IMR-90 (cell line): ENCODE measurements at regions not wholly inside any gene's neighbourhood (a gene's known extent, or its start where the extent isn't known, plus 50 kb on each side); places are given as distances from the start of the nearest gene placed in this dataset.

Experiments used
- ATAC-seq: fragments of 200-7000 bp; cut with Tn5 transposase; 2 replicates; pipeline ENCODE4 v1.9.1; 2020; ENCODE audit warnings: low read depth, mild to moderate bottlenecking, moderate library complexity
- BruUV-seq: library from RNA; stranded (reverse); fragments of 400-500 nt; replicated peaks from 2 replicates; lab custom pipeline; 2021; lab: Mats Ljungman, UMichigan
- CTCF ChIA-PET: fragments of 300-600 bp; formaldehyde crosslinking; extraction: SDS; loops from one replicate; lab custom pipeline; 2021; ENCODE audit warnings: antibody characterized with exemption; lab: Yijun Ruan, JAX
- POLR2A ChIA-PET: fragments of 300-600 bp; sonication (Branson Sonifier 250); formaldehyde crosslinking; loops from one replicate; lab custom pipeline; 2022; ENCODE audit warnings: antibody characterized with exemption; ENCODE audit not compliant: unreplicated experiment; lab: Charles Lee
- DNase-seq: peaks from one replicate; pipeline ENCODE4 v3.0.0; 2013
- H2AFZ ChIP-seq: replicated peaks from 2 replicates; pipeline ENCODE3; 2013; ENCODE audit warnings: low read length, mild to moderate bottlenecking; ENCODE audit not compliant: poor library complexity
- H2AK5ac ChIP-seq: 2 replicates; pipeline ENCODE4 v1.6.1; 2013; ENCODE audit warnings: low read depth, low read length, inconsistent platforms
- H2AK9ac ChIP-seq: replicated peaks from 2 replicates; pipeline ENCODE3; 2013; ENCODE audit warnings: mild to moderate bottlenecking, low read depth, low read length, moderate library complexity; ENCODE audit not compliant: poor library complexity
- H2BK120ac ChIP-seq: 2 replicates; pipeline ENCODE4 v1.6.1; 2013; ENCODE audit warnings: low read depth, low read length, inconsistent platforms
- H2BK15ac ChIP-seq: 3 replicates; pipeline ENCODE4 v1.6.1; 2013; ENCODE audit warnings: low read depth, low read length, inconsistent platforms
- H2BK20ac ChIP-seq: 2 replicates; pipeline ENCODE4 v1.6.1; 2013; ENCODE audit warnings: low read depth, mild to moderate bottlenecking, inconsistent platforms, low read length, moderate library complexity
- H2BK5ac ChIP-seq: 2 replicates; pipeline ENCODE4 v1.6.1; 2013; ENCODE audit warnings: mild to moderate bottlenecking, low read depth, low read length, inconsistent platforms; ENCODE audit not compliant: poor library complexity, severe bottlenecking
- H3K14ac ChIP-seq: replicated peaks from 2 replicates; pipeline ENCODE4 v1.6.1; 2013; ENCODE audit warnings: low read depth, low read length, inconsistent platforms
- H3K18ac ChIP-seq: 2 replicates; pipeline ENCODE4 v1.6.1; 2013; ENCODE audit warnings: low read depth, low read length, control low read depth
- H3K23ac ChIP-seq: 2 replicates; pipeline ENCODE4 v1.6.1; 2013; ENCODE audit warnings: low read depth, low read length, inconsistent platforms
- H3K27ac ChIP-seq: 2 replicates; pipeline ENCODE4 v1.5.1; 2013; ENCODE audit warnings: mild to moderate bottlenecking, control low read depth, low read length; ENCODE audit not compliant: insufficient read depth
- H3K27me3 ChIP-seq: 2 replicates; pipeline ENCODE4 v1.6.1; 2013; ENCODE audit warnings: low read length; ENCODE audit not compliant: control insufficient read depth, insufficient read depth
- H3K36me3 ChIP-seq: 2 replicates; pipeline ENCODE4 v1.6.1; 2013; ENCODE audit warnings: low read length, mixed read lengths; ENCODE audit not compliant: control insufficient read depth, insufficient read depth
- H3K4ac ChIP-seq: 2 replicates; pipeline ENCODE4 v1.6.1; 2013; ENCODE audit warnings: low read depth, low read length, inconsistent platforms
- H3K4me1 ChIP-seq: 2 replicates; pipeline ENCODE4 v1.6.1; 2013; ENCODE audit warnings: low read length, mixed read lengths; ENCODE audit not compliant: control insufficient read depth, insufficient read depth
- H3K4me2 ChIP-seq: 2 replicates; pipeline ENCODE4 v1.6.1; 2013; ENCODE audit warnings: low read depth, mild to moderate bottlenecking, control low read depth, low read length, moderate library complexity
- H3K4me3 ChIP-seq: 2 replicates; pipeline ENCODE4 v1.5.1; 2013; ENCODE audit warnings: low read depth, mild to moderate bottlenecking, control low read depth, low read length, moderate library complexity; ENCODE audit not compliant: insufficient read depth
- H3K56ac ChIP-seq: 2 replicates; pipeline ENCODE4 v1.6.1; 2013; ENCODE audit warnings: low read length, inconsistent platforms; ENCODE audit not compliant: insufficient read depth; ENCODE audit errors: extremely low read depth
- H3K79me1 ChIP-seq, 2 experiments: 2 replicates each; pipeline ENCODE4 v1.6.1; 2013; ENCODE audit warnings: low read length in 2 of 2, inconsistent platforms in 1 of 2, low read depth in 1 of 2
- H3K9ac ChIP-seq: 2 replicates; pipeline ENCODE4 v1.6.1; 2013; ENCODE audit warnings: low read depth, low read length, control low read depth
- H3K9me1 ChIP-seq: 2 replicates; pipeline ENCODE4 v1.6.1; 2013; ENCODE audit warnings: low read length, inconsistent platforms; ENCODE audit not compliant: insufficient read depth
- H3K9me3 ChIP-seq: 2 replicates; pipeline ENCODE4 v1.6.1; 2013; ENCODE audit warnings: low read length; ENCODE audit not compliant: control insufficient read depth, insufficient read depth
- H4K20me1 ChIP-seq: 2 replicates; pipeline ENCODE4 v1.6.1; 2013; ENCODE audit warnings: low read length, inconsistent platforms; ENCODE audit not compliant: insufficient read depth
- H4K5ac ChIP-seq: 2 replicates; pipeline ENCODE4 v1.6.1; 2013; ENCODE audit warnings: mild to moderate bottlenecking, low read depth, low read length, control low read depth
- H4K8ac ChIP-seq, 2 experiments: 2 replicates each; pipeline ENCODE4 v1.6.1; 2013; ENCODE audit warnings: low read depth in 2 of 2, low read length in 2 of 2, control low read depth in 1 of 2, inconsistent platforms in 1 of 2
- H4K91ac ChIP-seq: 2 replicates; pipeline ENCODE4 v1.6.1; 2013; ENCODE audit warnings: low read depth, low read length, inconsistent platforms; ENCODE audit not compliant: insufficient read depth
- BHLHE40 ChIP-seq: fragments of 150-350 bp; IDR thresholded peaks from 2 replicates; pipeline ENCODE4 v1.6.1; 2016; ENCODE audit warnings: mild to moderate bottlenecking, low read depth, low read length
- CEBPB ChIP-seq: IDR thresholded peaks from 2 replicates; pipeline ENCODE4 v1.6.1; 2012; ENCODE audit warnings: low read depth, low read length, improper control_type of control experiment
- CHD1 ChIP-seq: IDR thresholded peaks from 2 replicates; pipeline ENCODE4 v1.6.1; 2012; ENCODE audit warnings: low read depth, low read length, improper control_type of control experiment
- FOS ChIP-seq: fragments of 150-350 bp; IDR thresholded peaks from 2 replicates; pipeline ENCODE4 v1.6.1; 2016; ENCODE audit warnings: low read depth, low read length
- MAFK ChIP-seq: IDR thresholded peaks from 2 replicates; pipeline ENCODE4 v1.6.1; 2012; ENCODE audit warnings: low read depth, low read length, improper control_type of control experiment
- MAZ ChIP-seq: IDR thresholded peaks from 2 replicates; pipeline ENCODE4 v1.6.1; 2012; ENCODE audit warnings: low read depth, mild to moderate bottlenecking, low read length, improper control_type of control experiment, moderate library complexity, borderline replicate concordance
- MXI1 ChIP-seq: IDR thresholded peaks from 2 replicates; pipeline ENCODE4 v1.6.1; 2012; ENCODE audit warnings: low read depth, mild to moderate bottlenecking, low read length, moderate library complexity, borderline replicate concordance
- NFE2L2 ChIP-seq: fragments of 150-350 bp; IDR thresholded peaks from 2 replicates; pipeline ENCODE4 v1.6.1; 2016; ENCODE audit warnings: low read depth, mild to moderate bottlenecking, low read length
- POLR2A ChIP-seq: IDR thresholded peaks from 2 replicates; pipeline ENCODE4 v1.6.1; 2012; ENCODE audit warnings: mild to moderate bottlenecking, low read depth, low read length
- RAD21 ChIP-seq: IDR thresholded peaks from 2 replicates; pipeline ENCODE4 v1.6.1; 2012; ENCODE audit warnings: low read length, improper control_type of control experiment
- RCOR1 ChIP-seq: IDR thresholded peaks from 2 replicates; pipeline ENCODE4 v1.6.1; 2012; ENCODE audit warnings: mild to moderate bottlenecking, low read length, improper control_type of control experiment; ENCODE audit not compliant: insufficient replicate concordance
- RFX5 ChIP-seq: IDR thresholded peaks from 2 replicates; pipeline ENCODE4 v1.8.0; 2012; ENCODE audit warnings: low read depth, mild to moderate bottlenecking, low read length, moderate library complexity
- SMC3 ChIP-seq: fragments of 150-350 bp; IDR thresholded peaks from 2 replicates; pipeline ENCODE4 v1.6.1; 2016; ENCODE audit warnings: low read depth, mild to moderate bottlenecking, antibody characterized with exemption, low read length, moderate library complexity
- WGBS, 2 experiments: methylation state at CpG; one replicate each; pipeline versions ENCODE4 v1.1.5 to v1.1.7; 2013; ENCODE audit warnings: missing lambda C conversion rate in 2 of 2; ENCODE audit not compliant: insufficient read length in 1 of 2; ENCODE audit errors: extremely low coverage in 2 of 2; 5-methylcytosine and 5-hydroxymethylcytosine counted together
- dilution Hi-C: fragments of 300-500 bp; cut with HindIII; formaldehyde crosslinking; loops from one replicate; pipeline ENCODE4 v1.14.3; 2018; ENCODE audit warnings: low sequenced_read_pairs; ENCODE audit not compliant: unreplicated experiment
- in situ Hi-C: fragments of 300-500 bp; cut with MboI; formaldehyde crosslinking; loops from 3 replicates; pipeline ENCODE4 v1.14.3; 2019; ENCODE audit warnings: low sequenced_read_pairs, inconsistent platforms, mixed read lengths
- intact Hi-C: fragments of 100-400 bp; cut with micrococcal nuclease; formaldehyde crosslinking; loops from 2 replicates; pipeline ENCODE4 v1.10.0; 2022
- TF ChIP-seq, protein P1 (sequence below): fragments of 150-350 bp; IDR thresholded peaks from 2 replicates; pipeline ENCODE4 v1.6.1; 2016; ENCODE audit warnings: low read depth, mild to moderate bottlenecking, low read length, moderate library complexity, borderline replicate concordance
- TF ChIP-seq, protein P2 (sequence below): fragments of 150-350 bp; IDR thresholded peaks from 2 replicates; pipeline ENCODE4 v1.6.1; 2017; ENCODE audit warnings: mild to moderate bottlenecking, antibody characterized with exemption, low read length, low read depth
- TF ChIP-seq, protein P3 (sequence below): conservative IDR thresholded peaks from 2 replicates; pipeline ENCODE4 v1.5.1; 2012; ENCODE audit warnings: mild to moderate bottlenecking, low read depth, low read length, improper control_type of control experiment

DNA sequence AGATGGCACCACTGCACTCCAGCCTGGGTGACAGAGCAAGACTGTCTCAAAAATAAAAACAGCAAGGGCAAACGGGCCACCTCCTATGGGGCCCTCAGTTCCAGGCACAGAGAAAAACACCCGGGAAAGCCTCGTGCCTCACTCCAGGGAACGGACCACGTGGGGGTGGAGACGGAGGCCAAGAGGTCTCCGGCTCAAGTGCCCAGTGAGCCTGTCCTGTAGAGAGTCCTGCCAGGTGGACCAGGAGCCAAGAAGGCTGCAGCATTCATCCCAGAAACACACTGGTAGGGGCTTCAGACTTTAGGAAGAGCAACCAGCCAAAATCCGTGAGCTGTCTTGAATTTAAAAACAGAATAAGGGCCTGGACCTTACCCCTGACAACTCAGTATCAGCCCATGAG lies 63.8 kb downstream of the C5orf15 start:
- Histone ChIP-seq H3K27me3 (peaks cover 18% of the 10 kb centered on the region), H4K20me1 (no peaks in the 10 kb centered on the region; the same call in 1 of the 2 replicates), H3K4ac (no peak overlapping the region), H3K18ac (no peak overlapping the region), H3K4me1 (no peaks in the 10 kb centered on the region), H2BK5ac (no peak overlapping the region), H3K4me3 (no peak overlapping the region), H3K23ac (no peak overlapping the region), H3K4me2 (no peak overlapping the region), H2BK15ac (no peak overlapping the region), H3K36me3 (no peaks in the 10 kb centered on the region), H3K9me3 (no peaks in the 10 kb centered on the region), H2BK120ac (no peak overlapping the region), H3K56ac (no peak overlapping the region), H2BK20ac (no peak overlapping the region), H4K91ac (no peak overlapping the region), H3K14ac (no peak overlapping the region), H4K5ac (no peak overlapping the region), H3K27ac (no peak overlapping the region), H2AK9ac (no peak overlapping the region), H2AFZ (no peak overlapping the region), H4K8ac (no peak overlapping the region), H3K79me1 (no peaks in the 10 kb centered on the region), H3K9me1 (no peaks in the 10 kb centered on the region), H3K9ac (no peak overlapping the region), H2AK5ac (no peak overlapping the region)
- TF ChIP-seq BHLHE40: no peak
- no peak for TF ChIP-seq MAZ
- TF ChIP-seq, protein P1, sequence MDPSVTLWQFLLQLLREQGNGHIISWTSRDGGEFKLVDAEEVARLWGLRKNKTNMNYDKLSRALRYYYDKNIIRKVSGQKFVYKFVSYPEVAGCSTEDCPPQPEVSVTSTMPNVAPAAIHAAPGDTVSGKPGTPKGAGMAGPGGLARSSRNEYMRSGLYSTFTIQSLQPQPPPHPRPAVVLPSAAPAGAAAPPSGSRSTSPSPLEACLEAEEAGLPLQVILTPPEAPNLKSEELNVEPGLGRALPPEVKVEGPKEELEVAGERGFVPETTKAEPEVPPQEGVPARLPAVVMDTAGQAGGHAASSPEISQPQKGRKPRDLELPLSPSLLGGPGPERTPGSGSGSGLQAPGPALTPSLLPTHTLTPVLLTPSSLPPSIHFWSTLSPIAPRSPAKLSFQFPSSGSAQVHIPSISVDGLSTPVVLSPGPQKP: no peak
- TF ChIP-seq POLR2A: no peak
- TF ChIP-seq RCOR1: no peak
- no peak for TF ChIP-seq SMC3
- no peak for TF ChIP-seq RFX5
- TF ChIP-seq MAFK: no peak
- TF ChIP-seq MXI1: no peak
- TF ChIP-seq FOS: no peak
- no peak for TF ChIP-seq RAD21
- no peak for TF ChIP-seq CEBPB
- TF ChIP-seq, protein P2, sequence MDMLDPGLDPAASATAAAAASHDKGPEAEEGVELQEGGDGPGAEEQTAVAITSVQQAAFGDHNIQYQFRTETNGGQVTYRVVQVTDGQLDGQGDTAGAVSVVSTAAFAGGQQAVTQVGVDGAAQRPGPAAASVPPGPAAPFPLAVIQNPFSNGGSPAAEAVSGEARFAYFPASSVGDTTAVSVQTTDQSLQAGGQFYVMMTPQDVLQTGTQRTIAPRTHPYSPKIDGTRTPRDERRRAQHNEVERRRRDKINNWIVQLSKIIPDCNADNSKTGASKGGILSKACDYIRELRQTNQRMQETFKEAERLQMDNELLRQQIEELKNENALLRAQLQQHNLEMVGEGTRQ: no peak
- no peak for TF ChIP-seq NFE2L2
- TF ChIP-seq, protein P3, sequence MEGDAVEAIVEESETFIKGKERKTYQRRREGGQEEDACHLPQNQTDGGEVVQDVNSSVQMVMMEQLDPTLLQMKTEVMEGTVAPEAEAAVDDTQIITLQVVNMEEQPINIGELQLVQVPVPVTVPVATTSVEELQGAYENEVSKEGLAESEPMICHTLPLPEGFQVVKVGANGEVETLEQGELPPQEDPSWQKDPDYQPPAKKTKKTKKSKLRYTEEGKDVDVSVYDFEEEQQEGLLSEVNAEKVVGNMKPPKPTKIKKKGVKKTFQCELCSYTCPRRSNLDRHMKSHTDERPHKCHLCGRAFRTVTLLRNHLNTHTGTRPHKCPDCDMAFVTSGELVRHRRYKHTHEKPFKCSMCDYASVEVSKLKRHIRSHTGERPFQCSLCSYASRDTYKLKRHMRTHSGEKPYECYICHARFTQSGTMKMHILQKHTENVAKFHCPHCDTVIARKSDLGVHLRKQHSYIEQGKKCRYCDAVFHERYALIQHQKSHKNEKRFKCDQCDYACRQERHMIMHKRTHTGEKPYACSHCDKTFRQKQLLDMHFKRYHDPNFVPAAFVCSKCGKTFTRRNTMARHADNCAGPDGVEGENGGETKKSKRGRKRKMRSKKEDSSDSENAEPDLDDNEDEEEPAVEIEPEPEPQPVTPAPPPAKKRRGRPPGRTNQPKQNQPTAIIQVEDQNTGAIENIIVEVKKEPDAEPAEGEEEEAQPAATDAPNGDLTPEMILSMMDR: no peak
- TF ChIP-seq CHD1: no peak
- intact Hi-C loops: no loop called here
- DNase-seq (no peak), ATAC-seq (no peak)
- ChIA-PET CTCF (no interaction called here), POLR2A (no interaction called here)
- no TSS peak for BruUV-seq
- dilution Hi-C loops: no loop called here
- in situ Hi-C loops: no loop called here
- WGBS, 2 experiments: 80% methylated on average over 2 of the region's 8 CpGs; no CpG with 5 or more reads in 1 of the 2 experiments
